Stomach (tissue), 4 donors: ENCODE measurements at regions not wholly inside any gene's neighbourhood (a gene's known extent, or its start where the extent isn't known, plus 50 kb on each side); places are given as distances from the start of the nearest gene placed in this dataset.

Source experiments
- CTCF ChIP-seq, 7 experiments: fragments of 450-650 bp in 4 of 7; fragments of 200-600 bp in 3 of 7; sonication (generic) in 3 of 7; IDR thresholded peaks; one replicate each; pipeline ENCODE4 v1.5.1; 2016 to 2019; ENCODE audit warnings: antibody characterized with exemption in 7 of 7, control low read depth in 2 of 7, mild to moderate bottlenecking in 1 of 7
- EP300 ChIP-seq: sonication (generic); formaldehyde crosslinking; IDR thresholded peaks from one replicate; pipeline ENCODE4 v1.6.1; 2017; ENCODE audit warnings: antibody characterized with exemption
- POLR2A ChIP-seq, 4 donors: fragments of 450-650 bp; IDR thresholded peaks; one replicate each; pipeline ENCODE4 v1.6.1; 2016; ENCODE audit warnings: antibody characterized with exemption in 4 of 4, control low read depth in 2 of 4, mild to moderate bottlenecking in 1 of 4, moderate library complexity in 1 of 4

GRCh38 chr11:15505155-15505554, 390.4 kb downstream of the INSC start:
- no peak for TF ChIP-seq CTCF (IDR thresholded peaks at IDR 0.05)
- TF ChIP-seq POLR2A (IDR thresholded peaks at IDR 0.05) = no peak
- no peak for TF ChIP-seq EP300
